ENCODE measurements at regions not wholly inside any gene's neighbourhood (a gene's known extent, or its start where the extent isn't known, plus 50 kb on each side); places are given as distances from the start of the nearest gene placed in this dataset.
"Not testable (repeated sequence)": the region's sequence is repeated elsewhere in the genome, so short reads cannot be mapped to it uniquely, and the experiment has no call there.

DNA sequence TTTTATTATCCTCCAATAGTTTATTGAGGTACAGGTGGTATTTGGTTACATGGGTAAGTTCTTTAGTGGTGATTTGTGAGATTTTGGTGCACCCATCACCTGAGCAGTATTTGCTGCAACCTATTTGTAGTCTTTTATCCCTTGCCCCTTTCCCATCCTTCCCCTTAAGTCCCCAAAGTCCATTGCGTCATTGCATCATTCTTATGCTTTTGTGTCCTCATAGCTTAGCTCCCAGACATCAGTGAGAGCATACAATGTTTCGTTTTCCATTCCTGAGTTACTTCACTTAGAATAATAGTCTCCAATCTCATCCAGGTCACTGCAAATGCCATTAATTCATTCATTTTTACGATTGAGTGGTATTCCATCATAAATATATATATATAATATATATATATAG lies 229.9 kb upstream of the TFPI start:
- not testable (repeated sequence) for DNase-seq

GRCh38 chr2:187799601-187800000 lies 245.4 kb upstream of the TFPI start:
- no peak for DNase-seq

DNA sequence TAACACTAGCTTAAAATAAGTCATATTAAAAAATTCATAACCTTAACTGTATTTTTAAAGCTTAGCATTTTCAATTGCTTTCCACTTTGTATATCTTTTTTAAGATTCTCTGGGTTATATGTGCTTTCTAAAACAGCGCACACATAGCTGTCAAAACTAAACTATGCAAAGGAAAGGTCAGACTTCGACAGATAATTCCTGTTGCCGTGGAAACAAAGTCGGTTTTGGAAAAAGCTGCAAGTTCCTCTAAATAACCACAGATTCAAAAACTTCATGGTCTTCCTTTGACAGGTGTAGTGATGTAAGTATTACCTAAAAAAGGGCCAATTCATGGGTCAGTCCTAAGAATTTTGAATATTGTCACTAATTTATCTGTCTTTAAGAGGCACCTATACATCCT lies 249.6 kb upstream of the TFPI start:
- no peak for DNase-seq

GRCh38 chr2:187815113-187815512 lies 260.9 kb upstream of the TFPI start:
- no peak for DNase-seq

DNA sequence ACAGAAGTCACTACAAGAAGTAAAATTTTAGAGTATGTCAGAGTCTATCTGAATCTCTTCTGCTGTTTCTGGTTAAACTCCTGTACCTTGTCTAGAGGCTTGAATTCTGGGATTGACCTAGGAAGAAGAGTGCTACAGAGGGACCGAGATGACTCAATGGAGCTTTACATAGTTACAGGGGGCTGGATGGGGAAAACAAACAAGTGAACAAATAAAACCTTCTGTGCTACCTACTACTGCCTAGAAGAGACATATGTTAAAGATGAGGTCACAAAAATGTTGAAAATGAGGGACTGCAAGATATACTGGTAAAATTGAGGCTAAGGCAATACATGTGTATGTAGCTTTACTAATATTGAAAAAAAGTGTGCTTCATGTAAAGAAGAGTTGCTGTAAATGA lies 265.4 kb upstream of the TFPI start:
- no peak for DNase-seq

DNA sequence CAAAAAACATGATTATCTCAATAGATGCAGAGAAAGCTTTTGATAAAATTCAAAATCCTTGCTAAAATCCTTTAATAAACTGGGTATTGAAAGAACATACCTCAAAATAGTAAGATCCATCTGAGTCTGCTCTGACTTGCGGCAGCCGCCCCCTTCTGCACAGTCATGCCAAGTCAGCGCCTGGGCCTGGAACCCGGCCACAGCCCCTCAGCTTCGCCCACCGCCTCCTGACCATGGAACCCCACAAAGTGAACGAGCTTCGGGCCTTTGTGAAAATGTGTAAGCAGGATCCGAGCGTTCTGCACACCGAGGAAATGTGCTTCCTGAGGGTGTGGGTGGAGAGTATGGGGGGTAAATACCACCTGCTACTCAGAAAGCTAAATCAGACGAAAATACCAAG lies 270.9 kb upstream of the TFPI start:
- no peak for DNase-seq

DNA sequence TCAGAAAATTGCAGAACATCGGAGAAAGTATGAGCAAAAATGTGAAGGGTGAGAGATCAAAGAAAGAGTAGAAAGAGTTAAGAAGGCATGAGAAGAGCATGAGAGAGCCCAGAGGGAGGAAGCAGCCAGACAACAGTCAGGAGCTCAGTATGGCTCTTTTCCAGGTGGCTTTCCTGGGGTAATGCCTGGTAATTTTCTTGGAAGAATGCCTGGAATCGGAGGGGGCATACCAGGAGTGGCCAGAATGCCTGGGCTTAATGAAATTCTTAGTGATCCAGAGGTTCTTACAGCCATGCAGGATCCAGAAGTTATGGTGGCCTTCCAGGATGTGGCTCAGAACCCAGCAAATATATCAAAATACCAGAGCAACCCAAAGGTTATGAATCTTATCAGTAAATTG lies 271.8 kb upstream of the TFPI start:
- DNase-seq, result no peak

DNA sequence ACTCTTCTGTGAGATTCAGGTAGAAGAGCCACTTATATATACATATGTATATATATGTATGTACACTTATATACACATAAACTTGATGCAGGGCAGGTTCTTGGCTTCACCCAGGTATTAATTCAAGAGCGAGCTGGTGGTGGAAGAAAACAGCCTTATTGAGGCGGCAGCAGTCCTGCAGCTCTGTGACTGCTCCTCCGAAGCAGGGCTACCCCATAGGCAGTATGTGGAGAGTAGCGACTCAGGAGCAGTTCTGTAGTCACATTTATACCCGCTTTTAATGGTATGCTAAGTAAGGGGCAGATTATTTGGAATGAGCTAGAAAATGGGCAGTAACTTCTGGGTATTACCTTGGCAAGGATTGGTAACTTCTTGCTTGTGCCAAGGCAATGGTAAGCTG lies 280.6 kb upstream of the TFPI start:
- DNase-seq, result no peak

- no peak for DNase-seq
These were observed 284.5 kb upstream of the TFPI start for GRCh38 chr2:187838690-187839089.

DNA sequence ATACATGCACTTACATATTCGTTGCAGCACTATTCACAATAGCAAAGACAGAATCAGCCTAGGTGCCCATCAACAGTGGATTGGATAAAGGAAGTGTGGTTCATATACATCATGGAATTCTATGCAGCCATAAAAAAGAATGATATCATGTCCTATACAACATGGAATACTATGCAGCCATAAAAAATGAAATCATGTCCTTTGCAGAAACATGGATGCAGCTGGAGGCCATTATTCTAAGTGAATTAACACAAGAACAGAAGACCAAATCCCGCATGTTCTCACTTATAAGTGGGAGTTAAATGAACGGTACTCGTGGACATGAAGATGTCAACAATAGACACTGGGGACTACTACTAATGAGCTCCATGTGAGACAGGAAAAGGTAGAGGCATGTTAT lies 288.1 kb upstream of the TFPI start:
- no peak for DNase-seq

DNA sequence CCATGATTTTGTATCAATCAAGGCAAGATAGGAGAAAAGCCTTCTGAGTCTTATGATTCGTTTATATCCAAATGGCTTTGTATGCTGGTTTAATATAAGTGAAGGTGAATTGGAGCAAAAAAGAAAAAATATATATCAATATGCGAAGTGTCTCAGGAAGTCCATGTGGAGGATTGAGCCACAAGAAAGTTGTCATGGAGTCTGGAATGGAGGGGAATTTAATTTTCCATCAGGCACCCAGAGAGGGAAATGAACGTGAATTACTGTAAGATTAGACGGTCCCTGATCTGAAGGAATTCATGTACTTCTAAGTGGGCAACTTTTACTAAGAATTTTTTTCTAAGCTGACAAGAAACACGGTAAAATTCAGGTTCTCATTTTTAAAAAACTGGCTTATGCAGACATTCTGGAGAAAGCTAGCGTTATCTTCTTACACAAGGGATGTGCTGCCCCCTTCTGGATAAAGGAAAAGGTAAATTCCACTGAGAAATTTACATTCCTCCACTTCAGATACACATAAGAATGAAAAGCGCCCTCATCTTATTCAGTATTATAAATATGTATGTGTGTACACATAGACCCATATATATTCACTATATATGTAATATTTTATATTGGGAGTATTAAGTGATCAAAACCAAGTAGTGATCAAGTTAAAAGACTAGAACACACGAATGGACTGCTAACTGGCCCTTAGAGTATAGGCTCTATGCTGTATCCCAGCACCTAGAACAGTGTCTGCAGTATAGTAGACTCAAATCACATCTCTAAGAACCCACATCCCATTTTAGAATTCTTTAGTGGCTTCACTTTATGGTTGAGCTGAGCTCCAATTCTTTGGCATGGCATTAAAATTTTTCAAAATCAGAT lies 289.0 kb upstream of the TFPI start:
- peak in 1 of 2 experiments; percentile 70 for DNase-seq

GRCh38 chr2:187847245-187848208 lies 293.3 kb upstream of the TFPI start:
- no peak for DNase-seq

DNA sequence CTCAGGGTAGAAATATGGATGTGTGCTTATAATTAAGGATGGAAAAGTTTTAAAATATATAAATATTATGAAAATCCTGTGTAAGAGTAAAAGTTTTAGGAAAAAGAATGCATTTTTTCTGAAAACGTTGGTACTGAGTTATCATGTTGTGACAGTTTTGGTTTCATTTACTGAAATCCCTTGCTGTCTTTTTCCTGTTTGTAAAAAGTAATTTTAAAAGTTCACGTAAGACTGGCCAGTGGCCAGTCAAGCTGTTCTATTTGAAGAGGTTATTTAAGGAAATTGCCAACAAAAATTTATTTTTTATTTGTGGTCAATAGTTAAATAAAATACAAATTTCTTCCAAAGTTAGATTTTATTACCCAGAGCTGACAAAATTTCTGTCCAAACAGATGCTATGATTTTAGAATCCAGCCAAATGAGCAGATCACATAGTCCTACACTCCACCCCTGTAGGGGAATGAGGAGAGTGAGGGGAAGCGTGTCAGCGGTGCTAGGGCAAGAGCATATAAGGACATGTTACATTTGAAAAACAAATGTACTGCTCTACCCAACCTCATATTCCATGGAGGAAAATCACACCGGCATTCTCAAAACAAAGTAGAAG lies 297.8 kb upstream of the TFPI start:
- DNase-seq, result no peak

- DNase-seq, result no peak
These were observed 299.2 kb upstream of the TFPI start for GRCh38 chr2:187853381-187853791.

DNA sequence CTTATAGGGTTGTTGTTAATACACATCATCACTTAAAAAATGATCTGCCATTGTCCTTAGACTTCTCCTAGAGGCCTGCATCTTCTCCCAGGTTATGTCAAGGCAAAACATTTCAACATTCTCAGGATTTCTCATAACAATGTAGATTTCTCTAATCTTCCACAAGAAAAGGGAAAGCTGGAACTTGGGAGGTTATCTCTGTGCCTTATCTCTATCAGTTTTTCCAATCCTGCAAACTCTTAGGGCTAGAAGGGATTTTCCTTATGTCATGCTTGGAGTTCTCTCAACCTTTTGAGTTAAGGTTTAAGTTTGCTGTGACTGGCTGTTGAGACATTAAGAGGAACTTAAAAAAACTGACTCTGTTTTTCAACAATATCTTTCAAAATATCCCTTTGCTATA lies 300.6 kb upstream of the TFPI start:
- no peak for DNase-seq

- DNase-seq, result no peak
These were observed 301.5 kb upstream of the TFPI start for GRCh38 chr2:187855689-187856088.

DNA sequence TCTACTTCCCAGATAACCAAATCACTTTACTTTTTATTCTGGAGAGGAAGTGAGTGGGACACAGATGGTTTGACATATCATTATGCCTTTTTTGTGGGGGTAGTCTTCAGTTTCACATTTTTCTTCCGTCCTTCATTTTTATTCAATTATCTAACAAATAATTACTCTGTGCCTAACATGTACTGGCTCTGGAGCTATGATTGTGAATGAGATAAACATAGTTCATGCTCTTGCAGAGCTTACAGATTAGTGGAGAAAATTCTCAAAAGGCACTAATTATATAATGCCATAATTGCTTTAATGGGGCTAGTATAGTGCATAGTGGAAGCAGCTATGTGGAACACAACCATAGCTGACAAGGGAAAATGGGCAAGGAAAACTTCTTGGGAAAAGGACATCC lies 303.6 kb upstream of the TFPI start:
- DNase-seq, result no peak

DNA sequence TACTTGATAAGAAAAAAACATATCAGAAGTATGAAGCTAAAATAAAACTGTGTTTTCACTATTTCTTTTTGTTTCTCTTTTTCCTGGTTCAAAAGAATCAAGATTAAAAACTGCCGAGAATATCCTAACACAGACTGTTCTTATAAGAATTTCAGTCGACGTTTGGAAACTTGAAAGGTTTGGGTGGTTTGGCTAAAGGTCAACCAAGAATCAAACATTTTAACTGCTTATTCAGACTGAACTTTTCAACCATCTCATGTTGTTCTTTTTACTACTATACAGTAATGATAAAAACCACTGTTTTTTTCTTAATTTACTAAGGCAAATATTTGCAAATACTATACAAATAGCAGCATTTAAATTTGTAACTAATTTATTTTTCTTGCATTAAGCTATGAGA lies 308.5 kb upstream of the TFPI start:
- no peak for DNase-seq

DNA sequence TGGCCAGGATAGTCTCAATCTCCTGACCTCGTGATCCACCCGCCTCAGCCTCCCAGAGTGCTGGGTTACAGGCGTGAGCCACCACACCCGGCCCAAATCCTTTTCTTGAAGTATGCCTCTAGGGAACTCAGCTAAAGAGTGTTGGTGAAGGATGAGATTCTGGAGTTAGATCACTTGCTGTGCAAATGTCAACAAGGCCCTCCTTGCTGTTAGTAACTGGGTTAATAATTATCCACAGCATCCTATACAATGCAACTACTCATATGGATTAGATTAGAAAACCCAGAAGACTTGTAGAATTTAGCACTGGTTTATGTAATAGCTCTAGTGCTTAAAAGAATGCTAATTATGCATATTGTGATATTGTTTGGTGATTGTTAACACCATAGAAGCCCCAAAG lies 310.8 kb upstream of the TFPI start:
- DNase-seq, result no peak

DNA sequence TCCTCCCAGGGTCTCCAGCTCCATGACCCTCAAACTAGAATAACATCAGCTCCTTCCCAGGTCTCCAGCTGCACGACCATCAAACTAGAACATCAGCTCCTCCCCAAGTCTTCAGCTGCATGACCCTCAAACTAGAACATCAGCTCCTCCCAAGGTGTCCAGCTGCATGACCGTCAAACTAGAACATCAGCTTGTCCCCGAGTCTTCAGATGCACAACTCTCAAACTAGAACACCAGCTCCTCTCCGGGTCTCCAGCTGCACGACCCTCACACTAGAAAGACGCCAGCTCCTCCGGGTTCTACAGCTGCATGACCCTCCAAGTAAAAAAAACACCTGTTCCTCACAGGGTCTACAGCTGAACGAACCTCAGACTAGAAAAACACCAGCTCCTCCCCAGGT lies 312.9 kb upstream of the TFPI start:
- DNase-seq, result no peak

- no peak for DNase-seq
These were observed 315.0 kb upstream of the TFPI start for GRCh38 chr2:187869195-187869594.

DNA sequence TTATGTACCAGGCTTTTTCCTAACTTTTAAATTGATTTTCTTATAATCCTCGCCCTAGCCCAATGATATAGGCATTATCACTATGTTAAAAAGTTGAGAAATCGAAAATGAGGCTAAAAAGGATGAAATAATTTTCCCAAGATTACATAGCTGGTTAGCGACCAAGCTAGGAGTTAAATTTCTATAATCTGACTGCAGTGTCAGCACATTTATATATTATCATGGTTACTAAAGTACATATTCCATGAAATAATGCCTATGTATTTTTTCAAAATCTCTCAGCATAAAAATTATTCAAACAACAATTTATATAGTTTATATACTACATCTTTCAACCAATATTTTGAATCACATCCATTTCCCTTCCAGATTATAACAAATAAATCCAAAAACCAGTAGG lies 317.3 kb upstream of the TFPI start:
- DNase-seq, result no peak

DNA sequence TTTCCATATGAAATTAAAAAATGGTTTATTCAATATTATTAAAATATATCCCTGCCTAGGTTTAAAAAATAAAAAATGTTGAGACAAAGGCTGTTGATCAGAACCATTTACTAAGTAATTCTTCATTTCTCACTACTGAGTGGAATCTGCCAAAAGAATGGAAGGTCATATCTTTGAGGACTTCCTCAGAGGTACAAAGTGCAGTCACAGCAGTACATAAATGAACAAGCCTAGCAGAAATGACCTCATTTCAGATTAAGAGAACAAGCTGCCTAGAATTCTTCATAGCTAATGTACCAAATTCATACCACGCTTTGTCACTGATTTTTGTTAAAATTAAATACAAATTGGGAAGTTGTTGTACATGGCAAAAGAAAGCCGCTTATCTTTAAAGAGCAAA lies 318.9 kb upstream of the TFPI start:
- DNase-seq, result no peak

DNA sequence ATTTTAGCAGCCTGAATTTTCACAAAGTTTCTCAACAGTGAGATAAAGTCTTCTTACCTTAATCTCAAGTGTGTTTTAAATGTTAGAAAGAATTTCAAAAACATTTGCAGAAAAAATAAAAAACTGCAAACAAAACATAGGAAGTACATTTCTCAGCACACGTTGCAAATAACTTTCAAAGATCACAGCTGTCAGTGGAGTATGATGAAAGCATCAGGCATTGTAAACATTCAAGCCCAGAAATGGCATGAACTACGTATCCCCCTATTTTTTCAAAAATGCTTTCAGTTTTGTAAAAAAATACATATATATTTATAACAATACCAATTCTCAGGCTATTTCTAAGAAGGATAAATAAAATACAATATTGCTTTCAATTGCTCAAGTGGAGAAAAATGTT lies 320.6 kb upstream of the TFPI start:
- no peak for DNase-seq
